Neural cell (in vitro differentiated cells): ENCODE measurements at regions not wholly inside any gene's neighbourhood (a gene's known extent, or its start where the extent isn't known, plus 50 kb on each side); places are given as distances from the start of the nearest gene placed in this dataset.

Experiments used
- H2AFZ ChIP-seq: fragments of 200-600, 300-800 bp; sonication (generic), shearing (Covaris generic); 2 replicates; pipeline ENCODE4 v1.6.0; 2014; ENCODE audit warnings: low read depth, mild to moderate bottlenecking, antibody characterized with exemption, low read length, moderate library complexity
- H3F3A ChIP-seq: fragments of 200-600 bp; shearing (Covaris generic); 2 replicates; pipeline ENCODE4 v1.6.1; 2016; ENCODE audit warnings: mild to moderate bottlenecking, moderate library complexity, mixed read lengths, antibody characterized with exemption, low read length; ENCODE audit not compliant: insufficient read depth, poor library complexity, severe bottlenecking
- H3K27ac ChIP-seq: fragments of 200-600, 300-800 bp; sonication (generic), shearing (Covaris generic); 2 replicates; pipeline ENCODE4 v1.5.1; 2014; ENCODE audit warnings: mild to moderate bottlenecking, low read length, moderate library complexity
- H3K27me3 ChIP-seq: fragments of 300-800, 200-600 bp; sonication (generic), shearing (Covaris generic); 2 replicates; pipeline ENCODE4 v1.6.0; 2014; ENCODE audit warnings: mild to moderate bottlenecking, low read depth, low read length, moderate library complexity; ENCODE audit not compliant: insufficient read depth
- H3K36me3 ChIP-seq: fragments of 300-800, 200-600 bp; sonication (generic), shearing (Covaris generic); 2 replicates; pipeline ENCODE4 v1.5.1; 2014; ENCODE audit warnings: mild to moderate bottlenecking, antibody characterized with exemption, low read length, moderate library complexity; ENCODE audit not compliant: insufficient read depth
- H3K4me2 ChIP-seq: fragments of 300-800, 200-600 bp; sonication (generic), shearing (Covaris generic); 2 replicates; pipeline ENCODE4 v1.6.0; 2014; ENCODE audit warnings: mild to moderate bottlenecking, low read length
- H3K4me3 ChIP-seq: fragments of 300-800, 200-600 bp; sonication (generic), shearing (Covaris generic); 2 replicates; pipeline ENCODE4 v1.5.1; 2014; ENCODE audit warnings: mild to moderate bottlenecking, low read length, moderate library complexity
- H3K79me2 ChIP-seq: fragments of 200-600 bp; shearing (Covaris generic); replicated peaks from 2 replicates; pipeline ENCODE4 v1.6.0; 2014; ENCODE audit warnings: mild to moderate bottlenecking, low read length, moderate library complexity; ENCODE audit not compliant: insufficient read depth
- H3K9ac ChIP-seq: fragments of 300-800, 200-600 bp; sonication (generic), shearing (Covaris generic); 2 replicates; pipeline ENCODE4 v1.6.1; 2016; ENCODE audit warnings: mild to moderate bottlenecking, low read length, mixed read lengths
- H3K9me2 ChIP-seq: fragments of 200-600 bp; shearing (Covaris generic); 2 replicates; pipeline ENCODE4 v1.6.1; 2016; ENCODE audit warnings: mild to moderate bottlenecking, low read length, mixed read lengths; ENCODE audit not compliant: insufficient read depth
- H3K9me3 ChIP-seq: fragments of 200-600, 300-800 bp; sonication (generic), shearing (Covaris generic); 2 replicates; pipeline ENCODE4 v1.6.1; 2016; ENCODE audit warnings: mild to moderate bottlenecking, mixed run types, low read length, moderate library complexity, mixed read lengths
- H4K20me1 ChIP-seq: fragments of 200-600 bp; shearing (Covaris generic); 2 replicates; pipeline ENCODE4 v1.6.1; 2016; ENCODE audit warnings: mild to moderate bottlenecking, mixed run types; ENCODE audit not compliant: insufficient read depth
- CTCF ChIP-seq: fragments of 450-650 bp; IDR thresholded peaks from 2 replicates; pipeline ENCODE4 v1.5.1; 2014; ENCODE audit warnings: antibody characterized with exemption, mild to moderate bottlenecking, moderate library complexity; ENCODE audit not compliant: poor library complexity, severe bottlenecking
- EP300 ChIP-seq: fragments of 450-650 bp; conservative IDR thresholded peaks from 2 replicates; pipeline ENCODE4 v1.6.1; 2014; ENCODE audit warnings: antibody characterized with exemption, mild to moderate bottlenecking, moderate library complexity; ENCODE audit not compliant: poor library complexity, severe bottlenecking
- EZH2 ChIP-seq: fragments of 200-600, 300-800 bp; shearing (Covaris generic), sonication (generic); IDR thresholded peaks from 2 replicates; pipeline ENCODE4 v1.6.1; 2014; ENCODE audit warnings: antibody characterized with exemption, low read length, borderline replicate concordance, mild to moderate bottlenecking; ENCODE audit not compliant: insufficient read depth, poor library complexity, severe bottlenecking
- MXI1 ChIP-seq: fragments of 450-650 bp; conservative IDR thresholded peaks from 2 replicates; pipeline ENCODE4 v1.6.1; 2014; ENCODE audit warnings: antibody characterized with exemption, mild to moderate bottlenecking; ENCODE audit not compliant: poor library complexity, severe bottlenecking
- POLR2AphosphoS5 ChIP-seq: IDR thresholded peaks from 2 replicates; pipeline ENCODE4 v1.6.1; 2012
- RAD21 ChIP-seq: fragments of 450-650 bp; conservative IDR thresholded peaks from 2 replicates; pipeline ENCODE4 v1.6.1; 2014; ENCODE audit warnings: antibody characterized with exemption, mild to moderate bottlenecking, moderate library complexity
- SMC3 ChIP-seq: fragments of 450-650 bp; conservative IDR thresholded peaks from 2 replicates; pipeline ENCODE4 v1.6.1; 2014; ENCODE audit warnings: antibody characterized with exemption, mild to moderate bottlenecking, moderate library complexity; ENCODE audit not compliant: poor library complexity
- TAF1 ChIP-seq: IDR thresholded peaks from 2 replicates; pipeline ENCODE4 v1.6.1; 2012; ENCODE audit warnings: low read depth
- TF ChIP-seq, protein P1 (sequence below): IDR thresholded peaks from 2 replicates; pipeline ENCODE4 v1.6.1; 2012; ENCODE audit warnings: borderline replicate concordance

DNA sequence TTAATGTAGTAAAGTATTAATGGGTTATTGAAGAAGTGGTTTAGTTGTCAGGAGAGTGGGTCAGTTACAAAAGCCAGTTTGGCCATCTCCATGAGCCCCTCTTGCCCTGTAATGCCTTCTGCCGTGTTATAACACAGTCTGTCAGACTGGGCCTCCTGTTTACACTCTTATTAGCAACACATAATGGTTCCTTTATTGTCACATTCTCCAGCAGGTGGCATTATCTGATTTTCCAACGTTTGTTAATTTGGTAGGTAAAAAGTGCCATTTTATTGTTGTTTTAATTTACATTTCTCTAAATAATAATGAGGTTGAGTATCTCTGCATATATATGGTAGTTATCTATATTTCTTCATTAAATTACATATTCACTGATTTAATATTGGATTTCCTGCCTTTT, 560.8 kb downstream of the FGF13 start:
- Histone ChIP-seq H3K9me2 (no peaks in the 10 kb centered on the region), H3K9ac (no peak overlapping the region), H3K4me3 (no peak overlapping the region), H3K79me2 (no peaks in the 10 kb centered on the region), H3K36me3 (no peaks in the 10 kb centered on the region), H3K27me3 (no peaks in the 10 kb centered on the region), H3K9me3 (no peaks in the 10 kb centered on the region), H3K4me2 (no peak overlapping the region), H2AFZ (no peak overlapping the region), H3F3A (no peaks in the 10 kb centered on the region), H4K20me1 (no peaks in the 10 kb centered on the region), H3K27ac (no peak overlapping the region)
- no peak for TF ChIP-seq RAD21
- TF ChIP-seq CTCF = no peak
- no peak for TF ChIP-seq EZH2
- TF ChIP-seq SMC3 = no peak

- H4K20me1 ChIP-seq = no peaks in the 10 kb centered on the region
- H3K36me3 ChIP-seq = no peaks in the 10 kb centered on the region
- no peaks in the 10 kb centered on the region for H3K79me2 ChIP-seq
- H3K4me2 ChIP-seq = no peak overlapping the region
- H2AFZ ChIP-seq = no peak overlapping the region
- no peak overlapping the region for H3K9ac ChIP-seq
- H3K9me2 ChIP-seq = no peaks in the 10 kb centered on the region
- no peak overlapping the region for H3K4me3 ChIP-seq
- no peaks in the 10 kb centered on the region for H3F3A ChIP-seq
- no peaks in the 10 kb centered on the region for H3K9me3 ChIP-seq
- TF ChIP-seq TAF1 (no peak), CTCF (no peak), MXI1 (no peak), EZH2 (no peak), RAD21 (no peak), POLR2AphosphoS5 (no peak), EP300 (no peak), SMC3 (no peak)
- TF ChIP-seq, protein P1, sequence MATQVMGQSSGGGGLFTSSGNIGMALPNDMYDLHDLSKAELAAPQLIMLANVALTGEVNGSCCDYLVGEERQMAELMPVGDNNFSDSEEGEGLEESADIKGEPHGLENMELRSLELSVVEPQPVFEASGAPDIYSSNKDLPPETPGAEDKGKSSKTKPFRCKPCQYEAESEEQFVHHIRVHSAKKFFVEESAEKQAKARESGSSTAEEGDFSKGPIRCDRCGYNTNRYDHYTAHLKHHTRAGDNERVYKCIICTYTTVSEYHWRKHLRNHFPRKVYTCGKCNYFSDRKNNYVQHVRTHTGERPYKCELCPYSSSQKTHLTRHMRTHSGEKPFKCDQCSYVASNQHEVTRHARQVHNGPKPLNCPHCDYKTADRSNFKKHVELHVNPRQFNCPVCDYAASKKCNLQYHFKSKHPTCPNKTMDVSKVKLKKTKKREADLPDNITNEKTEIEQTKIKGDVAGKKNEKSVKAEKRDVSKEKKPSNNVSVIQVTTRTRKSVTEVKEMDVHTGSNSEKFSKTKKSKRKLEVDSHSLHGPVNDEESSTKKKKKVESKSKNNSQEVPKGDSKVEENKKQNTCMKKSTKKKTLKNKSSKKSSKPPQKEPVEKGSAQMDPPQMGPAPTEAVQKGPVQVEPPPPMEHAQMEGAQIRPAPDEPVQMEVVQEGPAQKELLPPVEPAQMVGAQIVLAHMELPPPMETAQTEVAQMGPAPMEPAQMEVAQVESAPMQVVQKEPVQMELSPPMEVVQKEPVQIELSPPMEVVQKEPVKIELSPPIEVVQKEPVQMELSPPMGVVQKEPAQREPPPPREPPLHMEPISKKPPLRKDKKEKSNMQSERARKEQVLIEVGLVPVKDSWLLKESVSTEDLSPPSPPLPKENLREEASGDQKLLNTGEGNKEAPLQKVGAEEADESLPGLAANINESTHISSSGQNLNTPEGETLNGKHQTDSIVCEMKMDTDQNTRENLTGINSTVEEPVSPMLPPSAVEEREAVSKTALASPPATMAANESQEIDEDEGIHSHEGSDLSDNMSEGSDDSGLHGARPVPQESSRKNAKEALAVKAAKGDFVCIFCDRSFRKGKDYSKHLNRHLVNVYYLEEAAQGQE = no peak
- H3K27me3 ChIP-seq = no peaks in the 10 kb centered on the region
- H3K27ac ChIP-seq = no peak overlapping the region
Measured at GRCh38 chrX:138157850-138158249, 553.7 kb downstream of the FGF13 start.
